HG03521 (cell line): ENCODE measurements at regions not wholly inside any gene's neighbourhood (a gene's known extent, or its start where the extent isn't known, plus 50 kb on each side); places are given as distances from the start of the nearest gene placed in this dataset.

Source experiments
- ATAC-seq: cut with Tn5 transposase; IDR thresholded peaks from one replicate; pipeline ENCODE4 v1.9.1; 2021; ENCODE audit warnings: mild to moderate bottlenecking, moderate library complexity; ENCODE audit not compliant: unreplicated experiment

- ATAC-seq: no peak
These were observed 232.6 kb upstream of the POU3F1 start for GRCh38 chr1:38279148-38279547.

- ATAC-seq: no peak
These were observed 231.1 kb upstream of the POU3F1 start for GRCh38 chr1:38277646-38278045.

GRCh38 chr1:38275960-38276359, 229.4 kb upstream of the POU3F1 start:
- no peak for ATAC-seq

- no peak for ATAC-seq
These were observed 228.4 kb upstream of the POU3F1 start for GRCh38 chr1:38274974-38275373.

GRCh38 chr1:38273196-38273804, 226.7 kb upstream of the POU3F1 start:
- ATAC-seq: no peak

GRCh38 chr1:38272515-38272914, 225.9 kb upstream of the POU3F1 start:
- no peak for ATAC-seq

GRCh38 chr1:38270849-38271633, 224.4 kb upstream of the POU3F1 start:
- ATAC-seq: no peak

GRCh38 chr1:38269923-38270848, 223.6 kb upstream of the POU3F1 start:
- no peak for ATAC-seq

GRCh38 chr1:38268226-38268625, 221.6 kb upstream of the POU3F1 start:
- ATAC-seq: no peak

GRCh38 chr1:38267037-38268036, 220.7 kb upstream of the POU3F1 start:
- no peak for ATAC-seq

GRCh38 chr1:38266197-38266520, 219.6 kb upstream of the POU3F1 start:
- ATAC-seq: no peak

GRCh38 chr1:38265293-38266196, 219.0 kb upstream of the POU3F1 start:
- no peak for ATAC-seq

GRCh38 chr1:38263438-38263837, 216.8 kb upstream of the POU3F1 start:
- ATAC-seq: no peak

GRCh38 chr1:38261574-38261973, 215.0 kb upstream of the POU3F1 start:
- ATAC-seq: no peak

GRCh38 chr1:38258085-38258627, 211.6 kb upstream of the POU3F1 start:
- no peak for ATAC-seq

GRCh38 chr1:38257374-38257773, 210.8 kb upstream of the POU3F1 start:
- no peak for ATAC-seq

GRCh38 chr1:38256072-38256471, 209.5 kb upstream of the POU3F1 start:
- no peak for ATAC-seq

GRCh38 chr1:38253314-38253713, 206.7 kb upstream of the POU3F1 start:
- no peak for ATAC-seq

GRCh38 chr1:38250356-38250755, 203.8 kb upstream of the POU3F1 start:
- no peak for ATAC-seq
